Stimulated activated CD4-positive, alpha-beta T cell treated with anti-CD3 and anti-CD28 coated beads, Interleukin-4, amount 100 ng/mL, for 24 hours (primary cell): ENCODE measurements at regions not wholly inside any gene's neighbourhood (a gene's known extent, or its start where the extent isn't known, plus 50 kb on each side); places are given as distances from the start of the nearest gene placed in this dataset.
"Not testable (repeated sequence)": the region's sequence is repeated elsewhere in the genome, so short reads cannot be mapped to it uniquely, and the experiment has no call there.

ENCODE experiments used
- DNase-seq: peaks from one replicate; pipeline ENCODE4 v3.0.0-alpha.2; 2020

GRCh38 chr6:155628306-155628705 lies 172.7 kb upstream of the NOX3 start:
- peak; percentile 50 for DNase-seq

GRCh38 chr6:155627722-155628212 lies 172.1 kb upstream of the NOX3 start:
- not testable (repeated sequence) for DNase-seq

DNA sequence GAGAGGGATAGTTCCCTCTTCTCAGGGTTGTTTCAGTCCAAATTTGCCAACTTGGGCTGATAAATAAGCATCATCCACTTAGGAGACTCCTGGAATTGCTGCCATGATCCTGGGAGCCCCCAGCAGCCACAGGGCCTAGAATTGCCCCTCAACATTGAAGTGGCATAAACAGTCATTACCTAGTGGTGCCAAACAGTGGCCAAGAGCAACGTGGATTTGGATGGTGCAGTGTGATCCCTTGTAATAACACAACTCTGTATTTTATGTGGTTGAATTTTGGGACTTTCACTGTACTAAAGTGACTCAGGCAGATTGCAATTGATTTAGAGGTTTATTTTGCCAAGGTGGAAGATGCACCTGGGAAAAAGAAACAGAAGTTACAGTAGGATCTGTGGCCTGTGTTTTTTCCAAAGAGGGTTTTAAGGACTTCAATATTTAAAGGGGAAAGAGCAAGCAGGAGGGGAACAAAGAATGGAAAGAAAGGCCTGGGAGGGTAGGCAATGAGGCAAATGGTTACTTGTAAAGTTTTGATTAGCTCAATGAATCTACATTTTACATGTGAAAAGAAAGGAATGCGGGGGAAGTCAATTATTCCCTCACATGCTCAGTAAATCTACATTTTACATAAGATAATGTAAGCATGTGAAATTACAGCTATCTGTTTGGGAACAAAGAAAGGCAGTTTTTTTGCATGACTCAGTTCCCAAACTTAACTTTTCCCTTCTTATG lies 168.0 kb upstream of the NOX3 start:
- DNase-seq = no peak

DNA sequence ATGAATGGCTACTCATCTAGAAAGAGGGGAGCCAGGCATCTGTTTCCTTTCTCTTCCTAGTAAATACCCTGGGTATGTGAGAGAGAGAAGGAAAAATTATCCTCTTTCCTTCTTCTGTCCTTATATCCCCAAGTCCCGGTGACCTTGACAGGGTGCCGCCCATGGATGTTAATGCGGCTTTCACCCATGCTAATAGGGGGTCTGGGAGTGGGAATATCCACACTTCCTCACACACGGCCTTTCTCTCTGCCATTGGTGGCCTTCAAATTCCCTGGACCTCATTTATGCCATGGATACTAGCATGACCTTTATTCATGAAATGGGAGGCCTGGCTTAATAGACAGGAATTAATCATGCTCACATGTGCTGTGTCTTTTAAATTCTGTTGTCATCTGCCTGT lies 159.0 kb upstream of the NOX3 start:
- no peak for DNase-seq

GRCh38 chr6:155611742-155612141 lies 156.1 kb upstream of the NOX3 start:
- DNase-seq = no peak

- no peak for DNase-seq
Observed at GRCh38 chr6:155604991-155605390, 149.4 kb upstream of the NOX3 start.

- no peak for DNase-seq
Observed at GRCh38 chr6:155599561-155599960, 143.9 kb upstream of the NOX3 start.

DNA sequence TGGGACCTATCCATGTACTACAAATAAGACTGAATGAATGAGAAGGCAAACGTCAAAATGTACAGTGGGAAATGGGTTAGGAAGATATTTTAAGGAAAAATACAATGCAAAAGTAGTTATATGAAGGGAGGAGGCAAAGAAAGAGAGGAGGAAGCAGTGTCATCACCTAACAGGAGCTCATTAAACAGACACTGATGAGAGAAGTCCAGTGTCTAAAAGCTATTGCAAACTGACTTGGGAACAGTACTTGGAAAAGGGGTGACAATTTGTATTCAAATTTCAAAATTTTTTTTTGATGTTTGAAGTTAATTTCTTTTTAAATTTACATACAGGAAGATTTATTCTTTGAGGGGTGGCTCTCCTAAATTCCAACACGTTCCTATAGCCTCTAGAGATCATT lies 143.5 kb upstream of the NOX3 start:
- no peak for DNase-seq

GRCh38 chr6:155595284-155595683 lies 139.6 kb upstream of the NOX3 start:
- DNase-seq = no peak

GRCh38 chr6:155591741-155592140 lies 136.1 kb upstream of the NOX3 start:
- DNase-seq = no peak

- no peak for DNase-seq
Observed at GRCh38 chr6:155589190-155589589, 133.6 kb upstream of the NOX3 start.

DNA sequence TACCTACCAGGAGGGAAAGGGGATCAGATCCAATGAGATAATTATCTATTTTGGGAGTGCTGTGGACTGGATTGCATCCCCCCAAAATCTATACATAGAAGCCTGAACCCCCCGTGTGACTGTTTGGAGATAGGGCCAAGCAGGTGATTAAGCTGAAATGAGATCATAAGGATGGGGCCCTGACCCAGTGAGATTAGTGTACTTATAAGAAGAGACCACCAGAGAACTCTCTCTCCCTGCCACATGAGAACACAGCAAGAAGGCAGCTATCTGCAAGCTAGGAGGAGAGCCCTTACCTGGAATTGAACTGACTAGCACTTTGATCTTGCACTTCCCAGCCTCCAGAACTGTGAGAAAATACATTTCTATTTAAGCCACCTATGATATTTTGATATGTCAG lies 132.2 kb upstream of the NOX3 start:
- no peak for DNase-seq

GRCh38 chr6:155586090-155586489 lies 130.5 kb upstream of the NOX3 start:
- DNase-seq = no peak

- DNase-seq = no peak
Observed at GRCh38 chr6:155584006-155584405, 128.4 kb upstream of the NOX3 start.

DNA sequence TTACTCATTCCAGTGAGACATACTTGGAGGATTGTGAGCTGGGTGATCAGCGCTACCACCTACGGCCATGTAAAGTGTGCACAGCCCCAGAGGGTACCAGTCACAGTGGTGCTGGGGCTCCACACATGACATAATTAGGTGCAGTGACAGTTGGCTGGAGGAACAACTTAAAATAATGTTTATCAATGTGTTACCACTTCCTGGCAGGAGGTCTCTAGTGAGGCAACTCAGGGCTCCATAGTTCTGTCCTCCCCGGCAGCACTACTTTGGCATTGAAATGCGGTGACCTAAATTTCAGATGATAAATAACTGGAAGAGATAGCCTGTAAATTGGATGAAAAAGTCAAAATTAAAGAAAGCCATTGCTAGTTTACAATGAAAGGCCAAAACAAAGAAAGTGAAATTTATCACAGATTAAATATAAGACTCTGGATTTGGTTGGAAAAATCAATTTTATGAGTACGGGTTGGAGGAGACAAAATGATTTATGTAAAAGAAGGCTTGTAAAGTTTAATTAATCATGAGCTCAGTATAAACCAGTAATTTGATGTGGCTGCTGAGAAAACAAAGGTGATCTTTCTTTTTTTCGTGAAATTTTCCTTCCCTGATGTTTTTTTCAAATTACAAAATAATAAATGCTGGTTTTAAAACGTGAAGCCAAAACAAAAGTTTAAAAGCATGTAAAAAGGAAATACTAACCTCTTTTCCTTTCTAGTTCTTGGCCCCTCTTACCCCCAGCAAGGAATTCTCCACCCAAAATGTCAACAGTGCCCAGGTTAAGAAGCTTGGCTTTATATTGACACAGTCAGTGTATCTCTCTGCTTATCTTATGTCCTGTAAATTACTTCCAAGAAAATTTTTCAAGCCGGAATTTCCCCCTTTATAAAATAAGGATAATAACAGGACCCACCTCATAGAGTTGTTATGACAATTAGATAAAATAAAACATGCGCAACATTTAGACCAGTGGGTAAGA lies 126.7 kb upstream of the NOX3 start:
- DNase-seq = no peak

DNA sequence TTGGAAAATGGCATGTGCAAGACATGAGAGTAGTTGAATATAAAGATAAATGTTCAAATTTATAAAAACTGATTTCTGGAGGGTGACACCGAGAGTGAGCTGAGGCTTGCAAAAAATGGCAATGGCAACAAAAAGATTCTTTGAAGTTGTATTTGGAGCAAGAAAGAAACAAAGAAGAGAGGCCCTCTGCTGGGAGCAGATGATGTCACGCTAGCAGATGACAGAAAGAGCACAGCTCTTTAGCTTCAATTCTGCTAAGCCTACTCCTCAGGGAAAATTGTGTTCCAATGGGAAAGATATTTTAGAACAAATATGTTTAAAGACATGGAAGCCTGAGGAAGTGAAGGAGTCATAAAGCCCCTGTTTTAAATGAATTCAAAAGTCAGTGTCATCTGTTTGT lies 125.3 kb upstream of the NOX3 start:
- no peak for DNase-seq

DNA sequence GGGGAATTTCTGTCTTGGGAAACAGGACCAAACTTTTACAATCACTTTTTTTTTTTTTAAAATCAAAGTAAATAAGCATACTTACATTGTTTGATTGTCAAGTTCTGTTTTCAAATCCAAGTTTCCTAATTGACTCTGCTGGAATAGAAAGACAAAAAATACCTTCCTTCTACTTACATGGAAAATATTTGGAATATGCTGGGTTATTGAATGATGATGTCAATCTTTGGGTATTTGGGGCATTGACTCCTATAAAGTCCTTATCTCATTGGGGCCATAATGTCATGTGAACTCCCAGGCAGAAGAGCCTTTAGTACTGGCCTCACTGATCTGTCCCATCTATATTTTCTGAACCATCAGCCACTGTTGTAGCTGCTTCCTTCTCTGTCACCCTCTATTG lies 122.6 kb upstream of the NOX3 start:
- no peak for DNase-seq

GRCh38 chr6:155561966-155562364 lies 106.3 kb upstream of the NOX3 start:
- DNase-seq = no peak

- no peak for DNase-seq
Observed at GRCh38 chr6:155561257-155561965, 105.8 kb upstream of the NOX3 start.

DNA sequence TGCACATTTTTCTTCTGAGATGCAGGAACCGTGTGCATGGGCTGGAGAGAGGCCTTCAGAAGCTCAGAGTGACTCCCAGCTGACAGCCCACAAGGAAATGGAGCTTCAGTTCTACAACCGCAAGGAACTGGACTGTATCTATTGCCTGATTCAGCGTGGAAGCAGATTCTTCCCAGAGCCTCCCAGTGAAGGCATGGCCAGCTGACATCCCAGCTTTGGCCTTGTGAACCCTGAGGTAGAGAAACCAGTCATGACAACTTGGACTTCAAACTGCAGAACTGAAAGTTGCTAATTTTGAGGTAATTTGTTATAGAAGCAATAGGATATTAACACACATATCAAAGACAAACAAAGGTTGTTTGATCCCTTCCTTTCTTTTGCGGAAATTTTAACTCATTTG lies 94.3 kb upstream of the NOX3 start:
- DNase-seq = no peak

GRCh38 chr6:155549028-155549798 lies 93.6 kb upstream of the NOX3 start:
- DNase-seq = no peak

- no peak for DNase-seq
Observed at GRCh38 chr6:155548576-155548975, 92.9 kb upstream of the NOX3 start.

- no peak for DNase-seq
Observed at GRCh38 chr6:155544677-155545076, 89.0 kb upstream of the NOX3 start.
